ENCODE measurements at regions not wholly inside any gene's neighbourhood (a gene's known extent, or its start where the extent isn't known, plus 50 kb on each side); places are given as distances from the start of the nearest gene placed in this dataset.

DNA sequence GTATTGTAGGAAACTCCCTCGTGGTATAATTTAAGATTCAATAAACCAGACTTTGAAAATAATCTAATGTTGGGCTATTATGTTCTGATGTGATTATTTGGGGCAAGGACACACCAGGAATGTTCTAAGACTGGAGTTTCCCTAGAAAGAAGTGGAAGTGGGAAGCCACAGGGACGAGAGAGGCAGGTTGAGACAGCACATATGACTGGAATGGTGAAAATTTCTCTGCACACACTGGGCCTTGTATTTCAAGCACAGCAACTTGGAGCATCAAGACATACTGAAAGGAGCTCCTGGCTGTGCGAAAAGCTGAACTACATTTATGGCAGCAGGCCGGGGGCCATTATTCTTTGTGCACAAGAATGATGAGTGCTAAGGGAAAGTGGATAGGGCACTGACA is 98.2 kb downstream of the CETN3 start:
- TF ChIP-seq POLR2A (IDR thresholded peaks at IDR 0.05; ENCODE audit: low read depth, low read length) (no peak), POLR2AphosphoS5 (IDR thresholded peaks at IDR 0.05; ENCODE audit: low read depth, low read length) (no peak)

Data from GM12892 (cell line).